H9 (cell line): ENCODE measurements at regions not wholly inside any gene's neighbourhood (a gene's known extent, or its start where the extent isn't known, plus 50 kb on each side); places are given as distances from the start of the nearest gene placed in this dataset.

Experiments
- DNase-seq: peaks from one replicate; pipeline ENCODE4 v3.0.0-alpha.2; 2017
- H2AFZ ChIP-seq: one replicate; pipeline ENCODE4 v1.6.1; 2013; ENCODE audit warnings: mild to moderate bottlenecking, low read length, control low read depth, moderate library complexity
- H2AK5ac ChIP-seq: 2 replicates; pipeline ENCODE4 v1.6.1; 2013; ENCODE audit warnings: low read length, control low read depth, mixed read lengths; ENCODE audit not compliant: insufficient read length
- H2BK120ac ChIP-seq: one replicate; pipeline ENCODE4 v1.6.1; 2013; ENCODE audit warnings: low read depth, mild to moderate bottlenecking, low read length, control low read depth, inconsistent platforms; ENCODE audit not compliant: poor library complexity, severe bottlenecking
- H2BK12ac ChIP-seq: 2 replicates; pipeline ENCODE4 v1.6.1; 2013; ENCODE audit warnings: low read length, control low read depth, mixed read lengths, low read depth; ENCODE audit not compliant: insufficient read length
- H2BK15ac ChIP-seq: 2 replicates; pipeline ENCODE4 v1.6.1; 2013; ENCODE audit warnings: low read depth, low read length, control low read depth
- H2BK20ac ChIP-seq: one replicate; pipeline ENCODE4 v1.6.1; 2013; ENCODE audit warnings: low read depth, mild to moderate bottlenecking, low read length, control low read depth, inconsistent platforms; ENCODE audit not compliant: poor library complexity, severe bottlenecking
- H2BK5ac ChIP-seq: 2 replicates; pipeline ENCODE4 v1.6.1; 2013; ENCODE audit warnings: low read length, control low read depth, mixed read lengths; ENCODE audit not compliant: insufficient read length
- H3K14ac ChIP-seq: 2 replicates; pipeline ENCODE4 v1.6.1; 2013; ENCODE audit warnings: low read length, control low read depth; ENCODE audit not compliant: insufficient read depth
- H3K18ac ChIP-seq: 2 replicates; pipeline ENCODE4 v1.6.1; 2013; ENCODE audit warnings: low read depth, mild to moderate bottlenecking, mixed read lengths, low read length, control low read depth; ENCODE audit not compliant: insufficient read length
- H3K23ac ChIP-seq: 2 replicates; pipeline ENCODE4 v1.6.1; 2013; ENCODE audit warnings: low read length, control low read depth, mixed read lengths, low read depth; ENCODE audit not compliant: insufficient read length
- H3K23me2 ChIP-seq: 2 replicates; pipeline ENCODE4 v1.6.1; 2013; ENCODE audit warnings: low read depth, mild to moderate bottlenecking, mixed read lengths, low read length, control low read depth; ENCODE audit not compliant: insufficient read length, poor library complexity, severe bottlenecking
- H3K27ac ChIP-seq: 2 replicates; pipeline ENCODE4 v1.5.1; 2013; ENCODE audit warnings: low read length, control low read depth, mixed read lengths, low read depth; ENCODE audit not compliant: insufficient read length
- H3K27me3 ChIP-seq: 2 replicates; pipeline ENCODE4 v1.6.1; 2013; ENCODE audit warnings: low read length, control low read depth, inconsistent platforms; ENCODE audit not compliant: insufficient read depth
- H3K4ac ChIP-seq: 2 replicates; pipeline ENCODE4 v1.6.1; 2013; ENCODE audit warnings: low read depth, mild to moderate bottlenecking, control low read depth, inconsistent platforms, low read length, moderate library complexity
- H3K4me1 ChIP-seq: 2 replicates; pipeline ENCODE4 v1.6.1; 2013; ENCODE audit warnings: low read length, control low read depth, inconsistent platforms; ENCODE audit not compliant: insufficient read depth
- H3K4me2 ChIP-seq: 2 replicates; pipeline ENCODE4 v1.6.1; 2013; ENCODE audit warnings: low read length, control low read depth, mixed read lengths; ENCODE audit not compliant: insufficient read length, insufficient read depth
- H3K56ac ChIP-seq: 2 replicates; pipeline ENCODE4 v1.6.1; 2013; ENCODE audit warnings: low read depth, mild to moderate bottlenecking, mixed read lengths, low read length, control low read depth; ENCODE audit not compliant: insufficient read length
- H3K79me1 ChIP-seq: 2 replicates; pipeline ENCODE4 v1.6.1; 2013; ENCODE audit warnings: low read depth, mild to moderate bottlenecking, moderate library complexity, low read length, control low read depth, inconsistent platforms; ENCODE audit not compliant: insufficient read depth, poor library complexity, severe bottlenecking
- H3K79me2 ChIP-seq: 2 replicates; pipeline ENCODE4 v1.6.1; 2013; ENCODE audit warnings: low read length, control low read depth, inconsistent platforms; ENCODE audit not compliant: insufficient read depth
- H3K9ac ChIP-seq: 2 replicates; pipeline ENCODE4 v1.6.1; 2013; ENCODE audit warnings: low read length, control low read depth, mixed read lengths; ENCODE audit not compliant: insufficient read length; ENCODE audit errors: extremely low read depth
- H3K9me3 ChIP-seq: one replicate; pipeline ENCODE4 v1.6.1; 2013; ENCODE audit warnings: low read depth, low read length, inconsistent platforms; ENCODE audit not compliant: control insufficient read depth
- H3T11ph ChIP-seq: one replicate; pipeline ENCODE4 v1.6.1; 2013; ENCODE audit warnings: mild to moderate bottlenecking, low read length, control low read depth, inconsistent platforms
- H4K20me1 ChIP-seq: one replicate; pipeline ENCODE4 v1.6.1; 2013; ENCODE audit not compliant: control insufficient read depth, insufficient read length, insufficient read depth
- H4K5ac ChIP-seq: 2 replicates; pipeline ENCODE4 v1.6.1; 2013; ENCODE audit warnings: low read depth, mild to moderate bottlenecking, mixed read lengths, low read length, control low read depth; ENCODE audit not compliant: insufficient read length
- H4K8ac ChIP-seq: replicated peaks from 2 replicates; pipeline ENCODE4 v1.6.1; 2013; ENCODE audit warnings: low read length, control low read depth, mixed read lengths, low read depth; ENCODE audit not compliant: insufficient read length
- H4K91ac ChIP-seq: 2 replicates; pipeline ENCODE4 v1.6.1; 2013; ENCODE audit warnings: low read depth, mild to moderate bottlenecking, moderate library complexity, mixed read lengths, low read length, control low read depth; ENCODE audit not compliant: insufficient read length
- H3K27ac Mint-ChIP-seq, 3 experiments: 2 replicates in 2 of 3; 3 replicates in 1 of 3; pipeline ENCODE4 v1.8.0; 2020 to 2021; ENCODE audit warnings: mixed read lengths in 3 of 3, mild to moderate bottlenecking in 1 of 3, moderate library complexity in 1 of 3
- H3K27me3 Mint-ChIP-seq: 2 replicates; pipeline ENCODE4 v1.8.0; 2021; ENCODE audit warnings: low read depth, mild to moderate bottlenecking, moderate library complexity, mixed read lengths
- H3K36me3 Mint-ChIP-seq, 3 experiments: 2 replicates in 2 of 3; 3 replicates in 1 of 3; pipeline ENCODE4 v1.8.0; 2020 to 2021; ENCODE audit warnings: low read depth in 3 of 3, mixed read lengths in 3 of 3; ENCODE audit not compliant: insufficient read depth in 1 of 3
- H3K4me1 Mint-ChIP-seq, 2 experiments: 2 replicates each; pipeline ENCODE4 v1.8.0; 2020; ENCODE audit warnings: mixed read lengths in 2 of 2
- H3K4me3 Mint-ChIP-seq, 2 experiments: 2 replicates in 1 of 2; 3 replicates in 1 of 2; pipeline ENCODE4 v1.8.0; 2020 to 2021; ENCODE audit warnings: mild to moderate bottlenecking in 2 of 2, mixed read lengths in 2 of 2, moderate library complexity in 1 of 2
- H3K9me3 Mint-ChIP-seq, 2 experiments: 2 replicates in 1 of 2; 3 replicates in 1 of 2; pipeline ENCODE4 v1.8.0; 2020; ENCODE audit warnings: mild to moderate bottlenecking in 2 of 2, mixed read lengths in 2 of 2, moderate library complexity in 1 of 2
- WGBS: extraction: QIAGEN DNeasy Blood & Tissue Kit; methylation state at CpG from one replicate; pipeline ENCODE4 v1.1.7; 2013; ENCODE audit warnings: missing lambda C conversion rate, low lambda C conversion rate, mixed read lengths; ENCODE audit not compliant: insufficient read length; ENCODE audit errors: extremely low coverage; 5-methylcytosine and 5-hydroxymethylcytosine counted together
- TF ChIP-seq, protein P1 (sequence below): fragments of 200-600 bp; sonication (generic); conservative IDR thresholded peaks from 3 replicates; pipeline ENCODE4 v1.8.0; 2021; ENCODE audit warnings: antibody characterized with exemption, mild to moderate bottlenecking

DNA sequence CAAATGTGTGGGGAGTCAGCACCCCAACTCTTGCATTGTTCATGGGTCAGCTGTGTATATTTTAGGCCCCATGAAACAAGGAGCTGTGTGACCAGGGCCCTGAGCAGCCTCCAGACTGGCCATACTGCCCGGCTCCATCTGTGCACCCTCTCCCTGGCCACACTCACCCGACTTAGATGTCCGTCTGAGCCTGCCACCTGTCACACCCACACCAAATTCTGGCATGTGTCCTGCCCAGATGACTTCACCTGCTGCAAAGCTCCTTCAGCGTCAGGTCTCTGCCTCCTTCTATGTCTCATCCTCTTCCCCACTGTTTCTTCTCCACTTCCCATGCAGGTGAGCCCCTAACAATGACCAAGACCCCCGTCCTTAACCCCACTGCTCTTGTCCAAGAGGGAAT lies 88.1 kb upstream of the THBS2 start:
- H3K23me2 ChIP-seq = peaks cover 2% of the 10 kb centered on the region
- no peak overlapping the region for H3K56ac ChIP-seq
- WGBS = no CpG with 5 or more reads among the region's 5 CpGs
- no peak overlapping the region for H3K4me3 Mint-ChIP-seq
- H3K4me1 ChIP-seq = no peaks in the 10 kb centered on the region
- no peak overlapping the region for H3K23ac ChIP-seq
- H3K27me3 Mint-ChIP-seq = peaks cover 3% of the 10 kb centered on the region; the same call in 1 of the 2 replicates
- H3K9me3 ChIP-seq = no peaks in the 10 kb centered on the region
- peaks cover 12 to 16% of the 10 kb centered on the region in 2 experiments for H3K4me1 Mint-ChIP-seq
- H3K9me3 Mint-ChIP-seq = no peaks in the 10 kb centered on the region
- no peak for DNase-seq
- no peak overlapping the region for H3K14ac ChIP-seq
- H3K27ac Mint-ChIP-seq = no peak overlapping the region
- no peak overlapping the region for H4K5ac ChIP-seq
- H3K9ac ChIP-seq = no peak overlapping the region
- no peaks in the 10 kb centered on the region for H3K27me3 ChIP-seq
- H2AFZ ChIP-seq = no peak overlapping the region
- no peak overlapping the region for H3K18ac ChIP-seq
- no peak overlapping the region for H2BK5ac ChIP-seq
- H4K91ac ChIP-seq = no peak overlapping the region
- no peak overlapping the region for H3T11ph ChIP-seq
- H2BK120ac ChIP-seq = no peak overlapping the region
- H3K36me3 Mint-ChIP-seq = no peaks in the 10 kb centered on the region
- no peak overlapping the region for H2BK20ac ChIP-seq
- H2AK5ac ChIP-seq = no peak overlapping the region
- TF ChIP-seq, protein P1, sequence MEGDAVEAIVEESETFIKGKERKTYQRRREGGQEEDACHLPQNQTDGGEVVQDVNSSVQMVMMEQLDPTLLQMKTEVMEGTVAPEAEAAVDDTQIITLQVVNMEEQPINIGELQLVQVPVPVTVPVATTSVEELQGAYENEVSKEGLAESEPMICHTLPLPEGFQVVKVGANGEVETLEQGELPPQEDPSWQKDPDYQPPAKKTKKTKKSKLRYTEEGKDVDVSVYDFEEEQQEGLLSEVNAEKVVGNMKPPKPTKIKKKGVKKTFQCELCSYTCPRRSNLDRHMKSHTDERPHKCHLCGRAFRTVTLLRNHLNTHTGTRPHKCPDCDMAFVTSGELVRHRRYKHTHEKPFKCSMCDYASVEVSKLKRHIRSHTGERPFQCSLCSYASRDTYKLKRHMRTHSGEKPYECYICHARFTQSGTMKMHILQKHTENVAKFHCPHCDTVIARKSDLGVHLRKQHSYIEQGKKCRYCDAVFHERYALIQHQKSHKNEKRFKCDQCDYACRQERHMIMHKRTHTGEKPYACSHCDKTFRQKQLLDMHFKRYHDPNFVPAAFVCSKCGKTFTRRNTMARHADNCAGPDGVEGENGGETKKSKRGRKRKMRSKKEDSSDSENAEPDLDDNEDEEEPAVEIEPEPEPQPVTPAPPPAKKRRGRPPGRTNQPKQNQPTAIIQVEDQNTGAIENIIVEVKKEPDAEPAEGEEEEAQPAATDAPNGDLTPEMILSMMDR = no peak
- H3K27ac ChIP-seq = no peak overlapping the region
- no peak overlapping the region for H2BK15ac ChIP-seq
- H4K8ac ChIP-seq = no peak overlapping the region
- no peaks in the 10 kb centered on the region for H3K79me1 ChIP-seq
- no peak overlapping the region for H2BK12ac ChIP-seq
- H3K79me2 ChIP-seq = no peaks in the 10 kb centered on the region
- H3K4me2 ChIP-seq = no peak overlapping the region
- no peak overlapping the region for H3K4ac ChIP-seq
- no peaks in the 10 kb centered on the region for H4K20me1 ChIP-seq
